DMS 273 treated with DMSO at 0.1 percent for 48 hours (cell line): ENCODE measurements at regions not wholly inside any gene's neighbourhood (a gene's known extent, or its start where the extent isn't known, plus 50 kb on each side); places are given as distances from the start of the nearest gene placed in this dataset.

Experiments used
- DNase-seq: peaks from one replicate; lab custom pipeline; 2025; lab: John Stamatoyannopoulos, UW

DNA sequence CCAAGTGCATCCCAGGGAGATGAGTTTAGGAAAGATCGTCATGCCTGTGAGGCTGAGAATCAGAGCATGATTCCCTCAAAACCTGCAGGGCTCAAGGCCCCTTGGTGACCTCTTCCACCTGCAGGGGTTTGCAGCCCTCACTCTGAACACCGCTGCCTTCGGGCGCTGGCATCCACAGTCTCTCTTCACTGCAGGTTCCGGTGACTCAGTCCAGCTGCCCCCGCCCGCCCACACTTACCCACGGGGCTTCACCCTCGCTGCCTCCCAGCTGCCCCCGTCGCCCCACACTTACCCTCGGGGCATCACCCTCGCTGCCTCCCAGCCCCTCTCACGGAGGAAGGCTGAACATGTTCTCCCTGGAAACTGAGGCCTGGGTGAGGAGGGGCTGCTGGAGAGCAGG is 277.1 kb downstream of the XXYLT1 start:
- no peak for DNase-seq

DNA sequence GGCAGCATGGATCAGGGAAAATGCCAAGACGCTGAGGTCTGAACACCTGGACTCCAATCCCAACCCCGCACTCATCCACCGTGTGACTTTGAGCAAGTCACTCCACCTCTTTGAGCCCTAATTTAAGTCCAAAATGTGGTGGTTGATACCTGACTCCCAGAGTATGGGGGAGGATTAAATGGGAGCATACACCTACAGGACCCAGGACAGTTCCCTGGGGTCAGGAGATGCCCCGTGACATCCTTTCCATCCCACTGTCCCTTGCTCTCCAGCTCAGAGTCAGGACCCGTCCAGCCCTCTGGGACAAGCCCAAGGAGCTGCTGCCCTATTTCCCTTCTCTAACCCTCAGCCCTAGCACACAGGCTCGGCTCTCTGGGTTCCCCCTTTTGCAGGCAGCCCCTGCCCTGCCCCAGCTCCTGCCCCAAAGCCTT is 276.4 kb downstream of the XXYLT1 start:
- DNase-seq = no peak

DNA sequence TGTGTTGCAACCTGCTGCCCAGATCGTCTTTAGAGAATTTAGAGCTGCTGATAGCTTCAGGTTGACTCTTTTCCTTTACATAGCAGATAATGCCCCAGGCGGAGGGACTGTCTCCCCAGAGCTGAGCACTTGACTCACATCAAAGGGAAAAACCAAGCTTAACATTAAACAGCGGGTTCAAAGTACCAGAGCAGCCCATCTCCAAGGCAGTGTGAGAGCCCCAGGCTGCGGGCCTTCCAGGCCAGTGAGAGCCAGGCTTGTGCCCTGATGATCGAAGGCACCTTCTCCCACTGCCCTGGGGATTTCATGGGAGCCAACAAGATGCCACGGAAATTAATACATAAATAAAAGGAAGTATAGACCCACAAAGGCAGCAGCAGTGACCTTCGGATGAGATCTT is 275.6 kb downstream of the XXYLT1 start:
- no peak for DNase-seq

DNA sequence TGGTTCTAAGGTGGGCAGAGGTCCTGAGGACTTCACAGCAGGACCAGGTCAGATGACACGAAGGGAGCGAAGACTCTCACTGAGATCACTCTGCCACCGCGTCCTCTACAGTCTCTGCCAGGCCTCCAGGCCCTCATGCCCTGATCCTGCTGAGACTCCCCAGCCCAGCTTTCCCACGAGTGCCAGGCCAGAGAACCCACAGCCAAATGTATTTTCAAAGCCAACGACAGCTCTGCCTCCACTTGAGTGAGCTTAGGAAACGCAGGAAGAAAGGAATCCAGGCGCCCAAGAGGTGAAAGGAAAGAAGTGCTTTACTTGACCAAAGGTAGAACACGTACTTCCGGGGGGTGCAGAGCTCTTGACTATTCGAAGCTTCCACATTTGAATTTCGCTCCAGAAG is 275.0 kb downstream of the XXYLT1 start:
- DNase-seq = no peak

DNA sequence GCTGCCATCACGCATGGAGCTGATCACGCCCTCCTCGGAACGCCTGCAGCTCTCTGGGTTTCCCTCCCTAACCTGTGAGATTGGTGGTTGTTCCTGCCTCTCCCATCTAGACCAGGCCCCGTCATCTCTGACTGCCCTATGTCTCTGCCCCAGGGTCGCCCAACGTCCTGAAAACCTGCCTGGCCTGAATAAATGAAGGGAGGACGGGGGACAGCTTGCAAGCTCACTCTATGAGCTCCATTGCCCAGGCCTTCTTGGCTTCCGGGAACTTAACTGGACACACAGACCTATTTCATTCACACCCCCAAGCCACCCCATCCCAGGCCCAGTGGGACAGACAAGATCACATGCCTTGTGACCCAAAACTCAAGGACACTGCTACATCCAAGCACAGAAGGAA is 274.2 kb downstream of the XXYLT1 start:
- DNase-seq = no peak

DNA sequence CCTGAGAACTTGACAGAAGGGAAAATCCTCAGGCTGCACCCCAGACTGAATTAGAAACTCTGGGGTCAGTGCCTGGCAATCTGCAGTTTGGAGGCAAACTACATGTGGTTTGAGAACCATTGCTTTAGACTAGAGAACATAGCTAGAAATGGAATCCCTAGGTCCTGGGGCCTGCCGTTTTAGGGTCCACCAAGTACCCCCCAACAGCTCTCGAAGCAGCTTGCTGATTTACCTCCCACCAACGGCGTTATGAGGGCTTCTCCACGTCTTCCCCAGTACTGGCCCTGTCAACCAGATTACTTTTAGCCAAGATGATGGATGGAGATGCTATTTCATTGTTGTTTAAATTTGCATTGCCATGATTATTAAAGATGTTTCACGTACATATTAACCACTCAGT is 272.5 kb downstream of the XXYLT1 start:
- no peak for DNase-seq

DNA sequence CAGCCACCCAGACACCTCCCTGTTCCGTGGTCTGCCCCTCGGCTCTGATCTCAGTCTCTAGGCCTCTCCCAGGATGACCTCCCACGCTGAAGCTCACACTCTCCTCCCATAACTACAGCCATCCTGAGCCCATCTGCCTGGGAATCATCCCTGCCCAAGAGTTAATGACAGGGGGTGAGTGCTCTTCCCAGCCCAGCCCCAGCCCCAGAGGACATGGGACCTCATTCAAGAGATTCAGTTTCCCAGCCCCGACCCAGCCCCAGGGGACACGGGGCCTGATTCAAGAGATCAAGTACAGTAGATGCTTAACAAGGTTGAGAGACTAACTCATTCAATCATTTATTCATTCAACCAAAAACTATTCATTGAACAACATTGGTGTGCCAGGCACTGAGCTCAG is 272.0 kb downstream of the XXYLT1 start:
- DNase-seq = no peak

DNA sequence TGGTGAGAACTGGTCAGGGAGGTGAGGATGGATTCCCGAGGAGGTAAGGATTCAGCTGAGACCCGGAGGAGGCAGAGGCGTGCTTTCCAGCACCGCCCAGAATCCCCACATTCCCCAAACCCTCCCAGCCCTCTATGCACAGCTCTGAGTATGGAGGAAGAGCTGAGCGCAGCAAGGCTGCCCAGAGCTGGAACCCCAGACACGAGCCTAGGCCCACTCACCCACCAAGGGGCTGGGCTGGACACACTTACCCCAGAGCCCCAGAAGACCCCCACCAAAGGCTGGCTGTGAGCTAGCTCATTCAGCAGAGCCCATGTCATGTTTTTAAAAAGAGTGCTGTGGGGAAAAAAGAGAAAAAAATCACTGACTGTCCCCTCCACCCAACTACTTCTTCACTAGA is 271.5 kb downstream of the XXYLT1 start:
- no peak for DNase-seq

DNA sequence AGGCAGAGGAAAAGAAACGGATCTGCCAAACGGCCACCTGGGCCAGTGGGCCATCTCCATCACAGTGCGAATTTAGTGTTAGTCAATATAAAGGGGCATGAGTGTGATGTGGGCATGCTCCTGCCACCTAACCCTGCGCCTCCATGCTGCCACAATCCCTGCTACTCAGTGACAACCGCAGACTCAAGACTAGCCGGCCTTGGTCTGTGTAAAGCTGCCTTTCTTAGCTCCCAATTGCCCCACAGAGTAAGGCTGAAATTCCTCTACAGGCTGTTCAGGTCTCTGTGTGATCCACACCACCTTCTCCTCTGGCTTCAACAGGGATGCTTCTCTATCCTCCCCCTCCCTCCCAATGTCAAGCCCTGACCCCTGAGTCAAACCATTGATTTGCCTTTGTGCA is 269.7 kb downstream of the XXYLT1 start:
- no peak for DNase-seq

DNA sequence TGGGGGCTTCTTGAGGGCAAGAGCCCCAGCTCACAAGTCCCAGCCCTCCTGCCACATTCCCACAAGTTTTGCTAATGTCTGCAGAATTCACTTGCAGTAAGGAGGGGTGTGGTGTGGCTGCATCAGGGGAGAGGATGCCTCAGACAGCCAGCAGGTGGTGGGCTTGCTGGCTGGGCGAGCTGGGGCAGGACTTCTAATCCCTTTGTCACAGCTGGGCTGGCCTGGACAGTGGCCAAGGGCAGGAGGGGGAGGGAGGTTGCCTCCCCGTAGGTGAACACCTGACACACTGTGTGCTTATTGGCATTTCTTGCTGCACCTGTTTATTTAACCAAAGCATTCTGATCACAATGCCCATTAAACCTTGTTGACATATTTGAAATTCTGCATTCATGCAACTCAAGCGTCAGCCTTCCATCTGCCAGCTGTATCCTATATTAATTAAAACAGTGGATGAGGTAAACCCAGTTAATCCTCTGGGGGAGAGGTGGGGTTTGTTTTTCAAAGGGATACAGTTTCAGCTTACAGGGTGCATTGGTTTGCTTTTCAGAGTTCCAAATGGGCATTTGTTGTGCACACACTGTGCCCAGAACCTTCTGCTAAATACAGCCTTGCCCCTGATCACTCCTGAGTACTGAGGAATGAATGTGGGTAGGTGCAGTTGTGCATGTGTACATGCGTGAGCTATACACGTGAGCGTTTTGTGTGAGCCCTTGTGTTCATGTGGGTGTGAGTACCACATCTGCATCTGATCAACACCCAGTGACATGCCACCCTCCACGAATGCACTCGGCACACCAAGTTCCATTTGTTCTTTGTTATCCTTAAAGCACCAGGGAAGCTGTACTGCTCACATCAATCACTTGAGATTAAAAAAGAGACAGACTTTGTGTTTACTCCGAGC is 268.7 kb downstream of the XXYLT1 start:
- peak; percentile 98 for DNase-seq

DNA sequence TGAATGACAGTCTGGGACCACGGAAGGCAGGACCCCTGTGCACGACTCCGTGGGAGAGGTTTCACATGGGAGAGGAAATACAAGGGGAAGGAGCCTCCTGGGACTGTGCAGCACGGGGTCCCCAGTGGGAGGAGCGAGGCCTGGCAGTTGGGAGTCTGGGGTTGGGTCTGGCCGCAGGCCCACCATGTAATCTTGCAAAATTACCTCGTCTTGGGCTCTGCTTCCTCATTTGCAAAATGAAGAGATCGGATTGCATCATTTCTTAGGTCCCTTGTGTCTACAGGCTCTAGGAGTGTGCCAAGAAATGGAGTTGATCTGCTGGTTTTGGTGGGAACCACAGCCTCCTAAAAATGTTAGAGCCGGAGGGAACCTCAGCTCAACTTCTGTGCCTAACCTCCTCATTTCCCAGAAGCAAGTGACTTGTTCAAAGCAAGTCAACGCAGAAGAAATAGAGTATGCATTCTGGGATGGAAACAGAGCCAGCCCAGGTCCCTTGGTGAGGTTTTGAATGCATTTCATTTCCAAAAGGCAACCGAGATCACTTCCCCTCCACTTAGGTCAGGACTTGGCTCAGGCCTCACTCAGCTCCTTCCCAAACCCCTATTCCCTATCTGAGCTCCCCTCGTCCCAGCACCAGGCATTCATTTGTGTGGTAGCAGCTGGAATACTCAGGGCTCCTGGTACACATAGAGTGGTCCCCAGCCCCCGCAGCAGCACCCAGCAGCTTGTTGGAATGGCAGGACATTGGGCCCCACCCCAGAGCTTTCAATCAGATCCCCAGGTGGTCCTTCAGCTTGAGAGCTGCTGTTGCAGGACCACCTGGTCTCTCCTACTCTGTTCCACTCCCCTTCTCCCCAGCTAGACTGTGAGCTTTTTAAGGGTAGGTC is 267.7 kb downstream of the XXYLT1 start:
- DNase-seq = peak; percentile 38

DNA sequence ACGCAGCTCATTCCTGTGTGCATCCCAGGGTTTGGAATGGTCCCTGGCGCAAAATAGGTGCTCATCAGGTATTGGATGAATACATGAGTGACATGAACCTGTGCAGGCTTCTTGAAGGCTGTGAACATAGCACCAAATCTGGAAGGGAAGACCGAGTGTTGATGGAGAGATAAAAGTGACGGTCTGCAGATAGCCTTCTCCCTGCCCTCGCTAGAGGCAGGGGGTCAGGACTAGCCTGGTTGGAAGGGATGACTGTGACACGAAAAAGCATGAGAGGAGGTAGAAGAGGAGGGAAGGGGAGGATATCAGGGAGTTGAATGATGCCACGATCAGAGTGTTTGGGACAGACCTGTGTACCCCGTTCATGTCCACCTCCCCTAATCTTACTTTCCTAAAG is 267.1 kb downstream of the XXYLT1 start:
- no peak for DNase-seq

DNA sequence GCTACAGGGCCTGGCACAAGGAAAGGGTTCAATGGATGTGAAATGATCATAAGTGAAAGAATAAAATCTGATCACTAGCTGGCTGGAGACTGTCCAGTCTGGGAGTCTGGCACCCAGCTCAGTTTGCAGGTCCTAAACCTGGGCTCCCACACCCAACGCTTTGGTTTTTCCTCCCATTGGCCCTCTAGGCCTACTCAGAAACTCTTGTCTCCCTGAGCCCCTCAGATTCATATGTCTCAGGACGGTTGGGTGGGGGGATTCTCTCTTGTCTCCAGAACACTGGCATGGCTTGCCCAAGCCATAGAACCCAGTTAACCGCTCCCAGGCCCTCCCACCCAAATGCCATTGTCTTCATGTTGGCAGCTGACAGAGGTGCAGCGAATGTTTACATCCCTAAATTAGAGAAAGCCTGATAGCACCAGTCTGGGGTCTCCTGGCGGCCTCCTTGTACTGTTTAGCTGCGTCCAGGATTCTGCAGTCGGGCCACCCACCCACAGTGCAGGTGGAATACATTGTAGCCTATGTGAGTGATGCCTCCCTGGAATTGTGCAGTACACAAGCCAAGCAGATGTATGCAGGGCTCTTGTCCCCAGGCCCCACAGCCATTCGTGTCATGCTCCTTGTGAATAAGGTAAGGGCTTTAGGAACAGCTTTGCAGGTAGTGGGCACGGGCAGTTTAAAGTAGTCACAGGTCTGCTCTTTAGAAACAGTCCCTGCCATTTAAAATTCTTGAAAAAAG is 266.3 kb downstream of the XXYLT1 start:
- DNase-seq = no peak

DNA sequence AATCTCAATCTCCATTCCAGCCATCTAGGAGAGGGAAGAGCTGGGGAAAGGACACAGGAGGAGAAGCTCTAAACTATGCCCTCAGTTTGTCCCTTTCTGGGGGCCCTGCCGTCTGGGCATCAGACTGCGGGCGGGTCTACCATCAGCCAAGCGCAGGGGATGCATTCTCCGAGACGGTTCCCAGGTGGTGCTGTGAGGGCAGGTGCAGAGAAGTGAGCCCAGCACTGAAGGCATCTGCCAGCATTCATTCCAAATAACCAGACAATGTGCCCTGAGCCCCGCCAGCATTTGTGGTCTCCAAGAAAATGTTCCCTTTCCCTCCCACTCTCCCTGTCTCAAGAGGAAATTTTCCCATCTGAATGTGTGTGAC is 265.7 kb downstream of the XXYLT1 start:
- no peak for DNase-seq

DNA sequence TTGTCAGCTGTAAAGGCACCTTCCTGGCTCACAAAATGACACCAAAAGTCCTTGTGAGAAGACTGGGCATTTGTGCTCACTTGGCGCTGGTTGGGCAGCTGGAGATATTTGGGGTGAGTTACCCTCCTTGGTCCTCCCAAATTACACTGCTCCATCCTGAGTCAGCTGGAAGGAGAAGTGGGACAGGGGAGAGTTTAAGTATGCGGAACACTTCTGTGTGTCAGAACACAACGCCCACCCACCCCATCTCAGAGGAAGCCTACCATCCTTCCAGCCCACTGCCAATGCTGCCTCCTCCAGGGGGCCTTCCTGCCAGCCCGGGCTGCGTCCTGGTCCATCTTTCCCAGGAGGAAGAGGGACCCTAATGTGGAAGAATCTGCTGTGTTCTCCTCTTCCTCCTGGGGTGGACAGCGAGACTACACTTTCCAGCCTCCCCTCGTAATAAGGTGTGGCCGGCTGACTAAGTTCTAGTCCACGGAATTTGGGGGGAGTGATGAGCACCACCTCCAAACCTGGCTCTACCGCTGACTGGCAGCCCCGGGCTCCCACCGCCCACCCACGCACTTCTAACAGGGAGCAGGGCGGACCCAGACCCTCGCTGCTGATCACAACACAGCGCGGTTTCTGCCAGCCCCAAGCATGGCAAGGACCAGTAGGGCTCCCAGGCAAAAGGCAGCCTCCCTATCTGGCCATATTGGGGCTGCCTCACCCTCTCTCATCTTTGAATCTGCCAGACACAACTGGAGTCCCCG is 265.0 kb downstream of the XXYLT1 start:
- DNase-seq = no peak

DNA sequence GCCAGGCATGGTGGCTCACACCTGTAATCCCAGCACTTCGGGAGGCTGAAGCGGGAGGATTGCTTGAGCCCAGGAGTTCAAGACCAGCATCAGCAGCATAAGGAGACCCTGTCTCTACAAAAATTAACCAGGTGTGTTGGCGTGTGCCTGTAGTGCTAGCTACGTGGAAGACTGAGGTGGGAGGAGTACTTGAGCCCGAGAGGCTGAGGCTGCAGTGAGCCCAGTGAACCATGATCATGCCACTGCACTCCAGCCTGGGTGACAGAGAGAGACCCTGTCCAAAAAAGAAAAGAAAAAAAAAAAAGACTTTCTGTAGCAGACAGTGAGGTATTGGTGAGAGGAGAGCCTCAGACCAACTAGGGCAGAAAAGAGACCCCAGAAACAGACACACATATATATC is 263.8 kb downstream of the XXYLT1 start:
- DNase-seq = no peak

DNA sequence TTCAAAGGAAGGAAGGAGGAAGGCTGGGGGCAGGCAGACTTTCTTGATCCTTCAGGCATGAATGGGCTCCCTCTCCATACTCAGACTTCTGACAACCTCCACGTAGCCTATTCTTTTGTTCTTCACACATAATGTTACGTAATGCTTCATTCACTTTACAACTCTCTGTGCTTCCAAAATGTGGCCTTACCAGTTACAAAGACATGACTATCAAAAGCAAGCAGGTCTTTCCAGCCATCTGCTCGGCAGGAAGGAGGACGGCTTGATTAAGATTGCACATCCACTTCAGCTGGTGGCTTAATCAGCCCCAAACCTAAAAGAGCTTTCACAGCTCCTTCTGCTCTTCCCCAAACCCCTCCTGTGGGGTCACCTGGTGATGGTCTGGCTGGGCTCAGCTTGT is 263.2 kb downstream of the XXYLT1 start:
- no peak for DNase-seq

DNA sequence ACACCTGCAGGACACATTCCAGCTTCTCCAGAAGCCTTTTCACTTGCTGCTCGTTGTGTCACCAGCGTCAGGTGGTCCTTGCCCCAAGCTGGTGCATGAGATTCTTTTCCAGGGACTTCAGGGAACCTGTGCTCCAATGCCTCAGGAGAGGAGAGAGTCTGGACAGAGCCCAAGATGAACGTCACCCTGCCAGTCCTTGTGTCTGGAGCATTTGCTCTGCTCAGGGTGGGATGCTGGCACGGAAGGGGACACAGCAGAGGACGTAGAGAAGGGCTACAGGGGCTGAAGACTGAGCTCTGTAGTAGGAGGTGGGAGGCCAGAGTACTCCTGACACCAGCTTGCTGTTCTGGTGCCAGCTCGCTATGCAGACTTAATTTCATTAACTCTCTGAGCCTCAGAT is 262.1 kb downstream of the XXYLT1 start:
- no peak for DNase-seq

DNA sequence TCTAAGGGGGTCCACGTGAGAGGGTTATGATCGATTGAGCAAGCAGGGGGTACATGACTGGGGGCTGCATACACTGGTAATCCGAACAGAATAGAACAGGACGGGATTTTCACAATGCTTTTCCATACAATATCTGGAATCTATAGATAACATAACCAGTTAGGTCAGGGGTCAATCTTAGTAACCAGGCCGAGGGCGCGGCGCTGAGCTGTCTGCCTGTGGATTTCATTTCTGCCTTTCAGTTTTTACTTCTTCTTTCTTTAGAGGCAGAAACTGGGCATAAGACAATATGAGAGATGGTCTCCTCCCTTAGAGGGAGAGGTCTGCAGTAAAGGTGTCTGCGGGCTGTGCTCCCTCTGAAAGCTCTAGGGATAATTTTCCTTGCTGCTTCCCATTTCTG is 261.3 kb downstream of the XXYLT1 start:
- DNase-seq = no peak

DNA sequence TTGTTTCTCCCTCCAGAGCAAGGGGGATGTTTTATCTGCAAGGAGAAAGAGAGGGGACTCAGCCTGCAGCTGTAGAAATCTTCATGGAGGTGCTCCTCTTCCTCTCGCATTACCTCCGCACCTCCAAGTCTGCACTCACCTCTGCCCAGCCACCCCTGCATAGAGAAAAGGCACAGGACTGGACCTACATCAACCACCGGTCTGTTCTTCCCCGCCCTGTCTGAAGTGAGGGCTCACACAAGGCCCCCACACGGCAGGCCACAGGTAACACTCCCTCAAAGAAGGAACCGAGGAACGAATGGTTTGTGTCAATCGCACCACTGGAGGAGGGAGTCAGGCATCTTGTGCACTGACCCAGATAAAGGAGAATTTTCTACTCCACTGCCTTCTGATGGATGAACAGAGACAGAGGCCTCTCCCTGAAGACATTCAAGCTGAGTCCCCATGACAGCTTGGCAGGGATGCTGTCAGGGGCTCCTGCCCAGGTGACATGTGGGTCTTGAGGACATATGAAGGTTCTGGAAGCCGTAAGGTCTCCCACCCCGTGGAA is 260.3 kb downstream of the XXYLT1 start:
- DNase-seq = no peak

DNA sequence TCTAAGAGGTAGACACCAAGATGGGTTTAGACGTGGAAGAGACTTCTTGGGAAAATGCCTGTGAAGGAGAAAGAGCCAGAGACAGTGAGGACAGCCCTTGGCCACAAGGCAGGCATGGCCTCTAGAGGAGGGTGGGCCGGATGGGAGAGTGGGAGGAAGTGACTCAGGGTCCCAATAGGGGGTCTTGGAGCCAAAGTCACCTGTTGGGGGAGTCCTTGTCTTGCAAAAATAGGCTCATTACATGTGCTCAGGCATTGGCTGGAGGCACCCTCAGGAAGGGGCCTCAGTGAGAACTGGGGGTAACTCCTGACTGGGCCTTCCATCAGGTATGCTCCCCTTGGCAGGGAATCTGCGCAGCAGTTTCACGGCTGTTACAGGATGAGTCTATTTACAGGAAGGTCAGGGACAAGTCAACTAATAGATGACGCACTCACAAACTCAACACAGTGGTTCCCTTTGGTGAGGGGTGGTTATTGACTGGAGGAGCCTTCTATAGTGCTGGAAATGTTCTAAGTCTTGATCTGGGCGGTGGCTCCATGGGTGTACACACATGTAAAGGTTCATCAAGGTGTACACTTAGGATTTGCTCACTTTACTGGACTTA is 259.6 kb downstream of the XXYLT1 start:
- no peak for DNase-seq
